ENCODE measurements at regions not wholly inside any gene's neighbourhood (a gene's known extent, or its start where the extent isn't known, plus 50 kb on each side); places are given as distances from the start of the nearest gene placed in this dataset.
"Not testable (repeated sequence)": the region's sequence is repeated elsewhere in the genome, so short reads cannot be mapped to it uniquely, and the experiment has no call there.

- DNase-seq; H3K9ac ChIP-seq (ENCODE audit: low read length); H3K9me3 ChIP-seq (ENCODE audit: low read length); H4K20me1 ChIP-seq (ENCODE audit: insufficient read depth, low read depth, low read length); H3K36me3 ChIP-seq (ENCODE audit: insufficient read depth, low read length); H3K4me2 ChIP-seq (ENCODE audit: low read depth, low read length, poor library complexity, severe bottlenecking); H2AFZ ChIP-seq (ENCODE audit: low read length); H3K4me1 ChIP-seq (ENCODE audit: low read length); H3K79me2 ChIP-seq (ENCODE audit: low read length); H3K4me3 ChIP-seq (ENCODE audit: low read length); H3K9me2 ChIP-seq (replicated peaks; ENCODE audit: insufficient read depth, low read length); H3K27me3 ChIP-seq (ENCODE audit: low read length); H3K27ac ChIP-seq (ENCODE audit: low read length): not testable (repeated sequence)
These were observed 479.2 kb downstream of the RPIA start for GRCh38 chr2:89170506-89171173.

- H3K9ac ChIP-seq (ENCODE audit: low read length); H3K27me3 ChIP-seq (ENCODE audit: low read length); DNase-seq; H4K20me1 ChIP-seq (ENCODE audit: insufficient read depth, low read depth, low read length); H3K4me3 ChIP-seq (ENCODE audit: low read length); H2AFZ ChIP-seq (ENCODE audit: low read length); H3K79me2 ChIP-seq (ENCODE audit: low read length); H3K9me2 ChIP-seq (replicated peaks; ENCODE audit: insufficient read depth, low read length); H3K27ac ChIP-seq (ENCODE audit: low read length); H3K4me2 ChIP-seq (ENCODE audit: low read depth, low read length, poor library complexity, severe bottlenecking); H3K36me3 ChIP-seq (ENCODE audit: insufficient read depth, low read length); H3K4me1 ChIP-seq (ENCODE audit: low read length); H3K9me3 ChIP-seq (ENCODE audit: low read length): not testable (repeated sequence)
These were observed 479.7 kb downstream of the RPIA start for GRCh38 chr2:89171174-89171519.

GRCh38 chr2:89177004-89177403 is 485.5 kb downstream of the RPIA start:
- not testable (repeated sequence) for H3K9me3 ChIP-seq (ENCODE audit: low read length); H3K4me2 ChIP-seq (ENCODE audit: low read depth, low read length, poor library complexity, severe bottlenecking); H3K27ac ChIP-seq (ENCODE audit: low read length); H3K79me2 ChIP-seq (ENCODE audit: low read length); H3K4me1 ChIP-seq (ENCODE audit: low read length); H3K4me3 ChIP-seq (ENCODE audit: low read length); H3K9ac ChIP-seq (ENCODE audit: low read length); H3K27me3 ChIP-seq (ENCODE audit: low read length); H4K20me1 ChIP-seq (ENCODE audit: insufficient read depth, low read depth, low read length); H3K36me3 ChIP-seq (ENCODE audit: insufficient read depth, low read length); H3K9me2 ChIP-seq (replicated peaks; ENCODE audit: insufficient read depth, low read length); H2AFZ ChIP-seq (ENCODE audit: low read length)
- peak; percentile 66 for DNase-seq

- H3K4me2 ChIP-seq (ENCODE audit: low read depth, low read length, poor library complexity, severe bottlenecking); DNase-seq; H3K79me2 ChIP-seq (ENCODE audit: low read length); H3K9me2 ChIP-seq (replicated peaks; ENCODE audit: insufficient read depth, low read length); H2AFZ ChIP-seq (ENCODE audit: low read length); H3K27ac ChIP-seq (ENCODE audit: low read length); H4K20me1 ChIP-seq (ENCODE audit: insufficient read depth, low read depth, low read length); H3K9me3 ChIP-seq (ENCODE audit: low read length); H3K4me3 ChIP-seq (ENCODE audit: low read length); H3K4me1 ChIP-seq (ENCODE audit: low read length); H3K36me3 ChIP-seq (ENCODE audit: insufficient read depth, low read length); H3K27me3 ChIP-seq (ENCODE audit: low read length); H3K9ac ChIP-seq (ENCODE audit: low read length): not testable (repeated sequence)
These were observed 490.7 kb downstream of the RPIA start for GRCh38 chr2:89182221-89182620.

GRCh38 chr2:89184746-89185145 is 493.3 kb downstream of the RPIA start:
- not testable (repeated sequence) for H3K27ac ChIP-seq (ENCODE audit: low read length); H3K79me2 ChIP-seq (ENCODE audit: low read length); H3K4me1 ChIP-seq (ENCODE audit: low read length); H4K20me1 ChIP-seq (ENCODE audit: insufficient read depth, low read depth, low read length); H3K9me3 ChIP-seq (ENCODE audit: low read length); H3K27me3 ChIP-seq (ENCODE audit: low read length); H3K4me3 ChIP-seq (ENCODE audit: low read length); H3K9me2 ChIP-seq (replicated peaks; ENCODE audit: insufficient read depth, low read length); H2AFZ ChIP-seq (ENCODE audit: low read length); H3K9ac ChIP-seq (ENCODE audit: low read length); H3K4me2 ChIP-seq (ENCODE audit: low read depth, low read length, poor library complexity, severe bottlenecking); H3K36me3 ChIP-seq (ENCODE audit: insufficient read depth, low read length); DNase-seq

- not testable (repeated sequence) for H3K9me2 ChIP-seq (replicated peaks; ENCODE audit: insufficient read depth, low read length); H4K20me1 ChIP-seq (ENCODE audit: insufficient read depth, low read depth, low read length); H3K27me3 ChIP-seq (ENCODE audit: low read length); H3K79me2 ChIP-seq (ENCODE audit: low read length); H3K9ac ChIP-seq (ENCODE audit: low read length); H3K4me2 ChIP-seq (ENCODE audit: low read depth, low read length, poor library complexity, severe bottlenecking); H3K9me3 ChIP-seq (ENCODE audit: low read length); H3K4me1 ChIP-seq (ENCODE audit: low read length); H3K27ac ChIP-seq (ENCODE audit: low read length); H2AFZ ChIP-seq (ENCODE audit: low read length); H3K4me3 ChIP-seq (ENCODE audit: low read length); DNase-seq; H3K36me3 ChIP-seq (ENCODE audit: insufficient read depth, low read length)
These were observed 504.3 kb downstream of the RPIA start for GRCh38 chr2:89195636-89196251.

GRCh38 chr2:89196719-89197118 is 505.2 kb downstream of the RPIA start:
- not testable (repeated sequence) for H3K4me1 ChIP-seq (ENCODE audit: low read length); H3K9ac ChIP-seq (ENCODE audit: low read length); H3K36me3 ChIP-seq (ENCODE audit: insufficient read depth, low read length); H4K20me1 ChIP-seq (ENCODE audit: insufficient read depth, low read depth, low read length); DNase-seq; H3K27ac ChIP-seq (ENCODE audit: low read length); H3K9me3 ChIP-seq (ENCODE audit: low read length); H3K9me2 ChIP-seq (replicated peaks; ENCODE audit: insufficient read depth, low read length); H2AFZ ChIP-seq (ENCODE audit: low read length); H3K4me3 ChIP-seq (ENCODE audit: low read length); H3K4me2 ChIP-seq (ENCODE audit: low read depth, low read length, poor library complexity, severe bottlenecking); H3K79me2 ChIP-seq (ENCODE audit: low read length); H3K27me3 ChIP-seq (ENCODE audit: low read length)

- H3K9me2 ChIP-seq (replicated peaks; ENCODE audit: insufficient read depth, low read length); H3K4me1 ChIP-seq (ENCODE audit: low read length); H3K9me3 ChIP-seq (ENCODE audit: low read length); H3K4me3 ChIP-seq (ENCODE audit: low read length); H3K27ac ChIP-seq (ENCODE audit: low read length); H3K27me3 ChIP-seq (ENCODE audit: low read length); H2AFZ ChIP-seq (ENCODE audit: low read length); H3K9ac ChIP-seq (ENCODE audit: low read length); H3K79me2 ChIP-seq (ENCODE audit: low read length); H4K20me1 ChIP-seq (ENCODE audit: insufficient read depth, low read depth, low read length); DNase-seq; H3K36me3 ChIP-seq (ENCODE audit: insufficient read depth, low read length); H3K4me2 ChIP-seq (ENCODE audit: low read depth, low read length, poor library complexity, severe bottlenecking): not testable (repeated sequence)
These were observed 506.6 kb downstream of the RPIA start for GRCh38 chr2:89198026-89198425.
